Duodenal mucosa (tissue), 2 donors: ENCODE measurements at regions not wholly inside any gene's neighbourhood (a gene's known extent, or its start where the extent isn't known, plus 50 kb on each side); places are given as distances from the start of the nearest gene placed in this dataset.

Source experiments
- H3K27ac ChIP-seq: one replicate; pipeline ENCODE4 v1.7.0; 2013; ENCODE audit warnings: low read depth, low read length
- H3K27me3 ChIP-seq, 2 donors: one replicate each; pipeline ENCODE4 v1.7.0; 2013; ENCODE audit warnings: low read length in 2 of 2, control low read depth in 1 of 2; ENCODE audit not compliant: insufficient read depth in 2 of 2, control insufficient read depth in 1 of 2
- H3K36me3 ChIP-seq, 2 donors: one replicate each; pipeline ENCODE4 v1.7.0; 2013; ENCODE audit warnings: low read length in 2 of 2, control low read depth in 1 of 2; ENCODE audit not compliant: insufficient read depth in 2 of 2, control insufficient read depth in 1 of 2
- H3K4me1 ChIP-seq, 2 donors: one replicate each; pipeline ENCODE4 v1.7.0; 2013; ENCODE audit warnings: low read length in 2 of 2, control low read depth in 1 of 2; ENCODE audit not compliant: insufficient read depth in 2 of 2, control insufficient read depth in 1 of 2
- H3K4me3 ChIP-seq, 2 donors: one replicate each; pipeline ENCODE4 v1.7.0; 2013; ENCODE audit warnings: low read length in 2 of 2, low read depth in 1 of 2
- H3K9ac ChIP-seq, 2 donors: one replicate each; pipeline ENCODE4 v1.7.0; 2013; ENCODE audit warnings: low read length in 2 of 2, low read depth in 1 of 2
- H3K9me3 ChIP-seq, 2 donors: one replicate each; pipeline ENCODE4 v1.7.0; 2013; ENCODE audit warnings: low read length in 2 of 2, control low read depth in 1 of 2; ENCODE audit not compliant: control insufficient read depth in 1 of 2

DNA sequence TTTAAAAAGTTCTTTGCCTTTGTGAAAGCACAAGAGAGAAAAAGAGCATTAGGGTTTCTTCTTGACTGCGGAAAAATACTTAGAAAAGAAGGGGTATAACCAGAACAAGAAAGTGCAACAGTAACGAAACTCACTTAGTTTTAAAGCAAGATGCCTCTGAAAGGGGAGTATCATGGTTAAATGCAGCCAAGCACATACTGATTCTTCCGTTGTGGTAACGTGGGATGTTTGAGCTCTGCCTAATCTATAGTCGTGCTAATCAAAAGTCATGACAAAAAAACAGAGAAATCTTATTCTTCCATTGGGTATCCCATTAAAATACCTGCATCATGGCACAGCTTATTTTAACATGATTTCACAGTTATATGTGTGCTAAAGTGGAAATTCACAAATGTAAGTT is 187.8 kb upstream of the LRFN5 start:
- no peak overlapping the region for H3K27ac ChIP-seq
- no peaks in the 10 kb centered on the region for H3K27me3 ChIP-seq
- no peaks in the 10 kb centered on the region for H3K4me1 ChIP-seq
- H3K9ac ChIP-seq = no peak overlapping the region
- H3K36me3 ChIP-seq = no peaks in the 10 kb centered on the region
- H3K4me3 ChIP-seq = no peak overlapping the region
- no peaks in the 10 kb centered on the region for H3K9me3 ChIP-seq

GRCh38 chr14:41409806-41410205 is 196.9 kb upstream of the LRFN5 start:
- Histone ChIP-seq H3K9me3 (no peaks in the 10 kb centered on the region), H3K9ac (no peak overlapping the region), H3K27ac (no peak overlapping the region), H3K4me3 (no peak overlapping the region), H3K27me3 (no peaks in the 10 kb centered on the region), H3K36me3 (no peaks in the 10 kb centered on the region), H3K4me1 (no peaks in the 10 kb centered on the region)

DNA sequence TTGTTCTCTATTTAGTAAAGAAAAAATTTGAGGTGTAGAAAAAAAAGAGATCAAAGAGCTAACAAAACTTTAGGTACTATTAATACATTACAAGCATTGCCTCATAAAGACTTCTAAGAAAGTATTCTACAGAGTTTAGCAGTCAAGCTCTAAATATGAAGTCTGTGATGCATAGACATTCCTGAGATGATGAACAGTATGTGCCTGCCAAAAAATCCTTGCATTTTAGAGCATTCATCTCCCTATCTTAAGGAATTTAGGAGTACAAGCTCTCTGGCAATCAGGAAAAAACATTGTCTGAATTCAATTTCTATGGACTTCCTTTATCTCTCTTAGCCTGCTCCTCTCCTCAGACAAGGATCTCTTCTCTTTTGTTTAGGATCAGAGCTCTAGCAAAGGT is 202.6 kb upstream of the LRFN5 start:
- Histone ChIP-seq H3K9me3 (no peaks in the 10 kb centered on the region), H3K36me3 (no peaks in the 10 kb centered on the region), H3K27me3 (no peaks in the 10 kb centered on the region), H3K9ac (no peak overlapping the region), H3K27ac (no peak overlapping the region), H3K4me3 (no peak overlapping the region), H3K4me1 (no peaks in the 10 kb centered on the region)

DNA sequence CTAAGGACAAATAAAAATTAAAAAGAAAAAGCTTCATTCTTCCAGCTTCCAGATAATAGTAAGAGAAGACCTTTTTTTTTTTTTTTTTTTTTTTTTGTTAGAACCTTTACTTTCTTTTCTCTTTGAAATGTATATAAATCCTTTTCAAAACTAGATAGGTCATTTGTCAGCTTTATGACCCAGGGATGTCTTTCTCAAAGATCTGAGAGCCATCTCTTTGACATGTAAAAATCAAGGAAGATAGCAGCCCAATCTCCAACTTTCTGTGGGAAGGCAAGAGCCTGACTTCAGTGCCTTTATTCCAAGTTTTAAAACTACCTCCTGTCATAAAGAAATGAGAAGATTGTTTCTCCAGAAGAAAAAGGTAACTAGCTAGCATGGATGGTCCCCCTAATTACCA is 203.3 kb upstream of the LRFN5 start:
- Histone ChIP-seq H3K4me1 (no peaks in the 10 kb centered on the region), H3K36me3 (no peaks in the 10 kb centered on the region), H3K27me3 (no peaks in the 10 kb centered on the region), H3K9ac (no peak overlapping the region), H3K27ac (no peak overlapping the region), H3K4me3 (no peak overlapping the region), H3K9me3 (no peaks in the 10 kb centered on the region)

DNA sequence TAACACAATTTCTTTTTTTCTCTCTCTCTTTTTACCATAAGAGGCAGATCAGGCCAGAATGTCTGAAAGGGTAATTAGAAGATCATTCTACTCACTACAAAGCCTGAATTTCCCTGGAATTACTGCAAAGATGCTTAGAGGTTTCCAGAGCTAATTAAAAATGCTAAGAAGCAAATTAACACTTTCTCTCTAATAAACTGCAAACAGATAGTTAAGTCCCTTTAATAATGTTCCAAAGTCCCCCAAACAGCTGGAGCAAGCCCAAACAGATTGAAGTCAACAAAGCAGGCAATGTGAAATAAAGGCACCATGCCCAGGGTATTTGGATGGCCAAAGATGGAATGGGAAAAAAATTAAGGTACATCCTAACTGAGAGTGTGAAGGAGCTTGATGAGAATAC is 208.8 kb upstream of the LRFN5 start:
- Histone ChIP-seq H3K9ac (no peak overlapping the region), H3K27ac (no peak overlapping the region), H3K36me3 (no peaks in the 10 kb centered on the region), H3K27me3 (no peaks in the 10 kb centered on the region), H3K4me1 (no peaks in the 10 kb centered on the region), H3K9me3 (no peaks in the 10 kb centered on the region), H3K4me3 (no peak overlapping the region)

DNA sequence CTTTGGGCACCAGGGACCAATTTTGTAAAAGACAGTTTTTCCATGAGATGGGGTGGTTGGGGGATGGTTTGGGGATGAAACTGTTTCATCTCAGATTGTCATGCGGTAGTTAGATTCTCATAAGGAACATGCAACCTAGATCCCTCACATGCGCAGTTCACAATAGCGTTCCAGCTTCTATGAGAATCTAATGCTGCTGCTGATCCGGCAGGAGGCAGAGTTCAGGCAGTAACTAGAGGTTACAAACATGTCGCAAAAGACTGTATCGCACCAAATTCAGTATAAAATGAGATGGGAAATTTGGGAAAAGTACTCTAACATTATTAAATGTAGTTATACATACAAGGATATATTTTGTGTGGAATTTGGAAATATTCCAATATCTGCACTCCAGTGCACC is 213.2 kb upstream of the LRFN5 start:
- H3K27ac ChIP-seq = no peak overlapping the region
- H3K27me3 ChIP-seq = no peaks in the 10 kb centered on the region
- no peak overlapping the region for H3K4me3 ChIP-seq
- no peaks in the 10 kb centered on the region for H3K36me3 ChIP-seq
- H3K9me3 ChIP-seq = no peaks in the 10 kb centered on the region
- no peaks in the 10 kb centered on the region for H3K4me1 ChIP-seq
- no peak overlapping the region for H3K9ac ChIP-seq

GRCh38 chr14:41392226-41392625 is 214.4 kb upstream of the LRFN5 start:
- Histone ChIP-seq H3K4me1 (no peaks in the 10 kb centered on the region), H3K9me3 (no peaks in the 10 kb centered on the region), H3K27ac (no peak overlapping the region), H3K4me3 (no peak overlapping the region), H3K27me3 (no peaks in the 10 kb centered on the region), H3K9ac (no peak overlapping the region), H3K36me3 (no peaks in the 10 kb centered on the region)

DNA sequence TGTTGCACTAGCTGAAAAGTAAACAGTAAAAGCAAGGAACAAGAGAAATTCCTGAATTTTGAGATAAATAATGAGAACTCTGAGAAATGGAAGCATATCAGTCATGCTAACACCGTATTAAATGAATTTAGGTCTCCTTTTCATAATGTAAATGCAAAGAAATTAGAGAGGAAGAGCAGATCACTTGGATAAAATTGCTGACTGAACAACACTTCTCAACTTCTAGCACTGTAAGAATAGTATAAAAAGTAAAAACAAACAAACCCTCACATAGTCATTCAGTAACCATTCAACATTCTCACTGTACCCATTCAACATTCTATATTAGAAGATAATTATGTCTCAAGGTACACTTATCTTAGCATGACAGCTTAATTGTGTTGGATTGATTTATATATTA is 217.3 kb upstream of the LRFN5 start:
- H3K36me3 ChIP-seq = no peaks in the 10 kb centered on the region

GRCh38 chr14:41385797-41386196 is 220.9 kb upstream of the LRFN5 start:
- Histone ChIP-seq H3K36me3 (no peaks in the 10 kb centered on the region), H3K9me3 (no peaks in the 10 kb centered on the region), H3K4me1 (no peaks in the 10 kb centered on the region), H3K27ac (no peak overlapping the region), H3K4me3 (no peak overlapping the region), H3K27me3 (no peaks in the 10 kb centered on the region), H3K9ac (no peak overlapping the region)

More for the DNA sequence above, 217.3 kb upstream of the LRFN5 start:
- no peaks in the 10 kb centered on the region for H3K27me3 ChIP-seq
- no peak overlapping the region for H3K4me3 ChIP-seq
- no peak overlapping the region for H3K9ac ChIP-seq
- no peak overlapping the region for H3K27ac ChIP-seq
- no peaks in the 10 kb centered on the region for H3K9me3 ChIP-seq
- no peaks in the 10 kb centered on the region for H3K4me1 ChIP-seq

GRCh38 chr14:41380017-41380416 is 226.7 kb upstream of the LRFN5 start:
- Histone ChIP-seq H3K36me3 (no peaks in the 10 kb centered on the region), H3K9ac (no peak overlapping the region), H3K27ac (no peak overlapping the region), H3K9me3 (no peaks in the 10 kb centered on the region), H3K4me3 (no peak overlapping the region), H3K4me1 (no peaks in the 10 kb centered on the region), H3K27me3 (no peaks in the 10 kb centered on the region)

GRCh38 chr14:41378526-41378925 is 228.2 kb upstream of the LRFN5 start:
- H3K4me1 ChIP-seq = no peaks in the 10 kb centered on the region
- H3K9ac ChIP-seq = no peak overlapping the region
- no peaks in the 10 kb centered on the region for H3K36me3 ChIP-seq
- H3K27ac ChIP-seq = no peak overlapping the region
- H3K4me3 ChIP-seq = no peak overlapping the region
- no peaks in the 10 kb centered on the region for H3K27me3 ChIP-seq
- no peaks in the 10 kb centered on the region for H3K9me3 ChIP-seq
